ENCODE measurements at regions not wholly inside any gene's neighbourhood (a gene's known extent, or its start where the extent isn't known, plus 50 kb on each side); places are given as distances from the start of the nearest gene placed in this dataset.

GRCh38 chr18:57287766-57288165 lies 64.6 kb upstream of the ST8SIA3 start:
- TF ChIP-seq CEBPB (IDR thresholded peaks at IDR 0.05) (no peak), NFIC (IDR thresholded peaks at IDR 0.05) (no peak), ZBTB7A (IDR thresholded peaks at IDR 0.05; ENCODE audit: low read depth) (no peak), TAF1 (IDR thresholded peaks at IDR 0.05; ENCODE audit: low read depth) (no peak), TCF12 (IDR thresholded peaks at IDR 0.05; ENCODE audit: low read depth) (no peak), MAX (IDR thresholded peaks at IDR 0.05) (no peak), CREB1 (IDR thresholded peaks at IDR 0.05; ENCODE audit: low read depth) (no peak)

- TF ChIP-seq CREB1 (IDR thresholded peaks at IDR 0.05; ENCODE audit: low read depth) (no peak), TEAD4 (IDR thresholded peaks at IDR 0.05) (no peak), CEBPB (IDR thresholded peaks at IDR 0.05) (no peak), REST (IDR thresholded peaks at IDR 0.05; ENCODE audit: low read depth) (no peak), NFIC (IDR thresholded peaks at IDR 0.05) (no peak), RAD21 (IDR thresholded peaks at IDR 0.05; ENCODE audit: low read depth) (no peak), ZBTB7A (IDR thresholded peaks at IDR 0.05; ENCODE audit: low read depth) (no peak), EGR1 (IDR thresholded peaks at IDR 0.05) (no peak), TAF1 (IDR thresholded peaks at IDR 0.05; ENCODE audit: low read depth) (no peak), TCF12 (IDR thresholded peaks at IDR 0.05; ENCODE audit: low read depth) (no peak), USF1 (IDR thresholded peaks at IDR 0.05) (no peak), MAX (IDR thresholded peaks at IDR 0.05) (no peak), YY1 (IDR thresholded peaks at IDR 0.05; ENCODE audit: low read depth) (no peak), FOXM1 (IDR thresholded peaks at IDR 0.05; ENCODE audit: borderline replicate concordance, low read depth) (no peak), EP300 (IDR thresholded peaks at IDR 0.05; ENCODE audit: borderline replicate concordance) (no peak)
Measured at GRCh38 chr18:57294547-57294946, 57.8 kb upstream of the ST8SIA3 start.

GRCh38 chr18:57296336-57296735 lies 56.0 kb upstream of the ST8SIA3 start:
- TF ChIP-seq TEAD4 (IDR thresholded peaks at IDR 0.05), result no peak
- no peak for TF ChIP-seq NFIC (IDR thresholded peaks at IDR 0.05)
- TF ChIP-seq CREB1 (IDR thresholded peaks at IDR 0.05; ENCODE audit: low read depth), result no peak

GRCh38 chr18:57297306-57297705 lies 55.1 kb upstream of the ST8SIA3 start:
- no peak for TF ChIP-seq ZBTB7A (IDR thresholded peaks at IDR 0.05; ENCODE audit: low read depth)
- no peak for TF ChIP-seq USF1 (IDR thresholded peaks at IDR 0.05)

- TF ChIP-seq EP300 (IDR thresholded peaks at IDR 0.05; ENCODE audit: borderline replicate concordance), result no peak
- no peak for TF ChIP-seq RAD21 (IDR thresholded peaks at IDR 0.05; ENCODE audit: low read depth)
- no peak for TF ChIP-seq TAF1 (IDR thresholded peaks at IDR 0.05; ENCODE audit: low read depth)
- TF ChIP-seq MAX (IDR thresholded peaks at IDR 0.05), result no peak
- TF ChIP-seq TEAD4 (IDR thresholded peaks at IDR 0.05), result no peak
- TF ChIP-seq FOXM1 (IDR thresholded peaks at IDR 0.05; ENCODE audit: borderline replicate concordance, low read depth), result no peak
Measured at GRCh38 chr18:57299931-57300330, 52.4 kb upstream of the ST8SIA3 start.

- no peak for TF ChIP-seq TEAD4 (IDR thresholded peaks at IDR 0.05)
- TF ChIP-seq CEBPB (IDR thresholded peaks at IDR 0.05), result no peak
- no peak for TF ChIP-seq TAF1 (IDR thresholded peaks at IDR 0.05; ENCODE audit: low read depth)
- no peak for TF ChIP-seq CREB1 (IDR thresholded peaks at IDR 0.05; ENCODE audit: low read depth)
- no peak for TF ChIP-seq FOXM1 (IDR thresholded peaks at IDR 0.05; ENCODE audit: borderline replicate concordance, low read depth)
- TF ChIP-seq NFIC (IDR thresholded peaks at IDR 0.05), result no peak
- no peak for TF ChIP-seq RAD21 (IDR thresholded peaks at IDR 0.05; ENCODE audit: low read depth)
- no peak for TF ChIP-seq EP300 (IDR thresholded peaks at IDR 0.05; ENCODE audit: borderline replicate concordance)
- no peak for TF ChIP-seq USF1 (IDR thresholded peaks at IDR 0.05)
- no peak for TF ChIP-seq EGR1 (IDR thresholded peaks at IDR 0.05)
- TF ChIP-seq YY1 (IDR thresholded peaks at IDR 0.05; ENCODE audit: low read depth), result no peak
- no peak for TF ChIP-seq ZBTB7A (IDR thresholded peaks at IDR 0.05; ENCODE audit: low read depth)
- TF ChIP-seq TCF12 (IDR thresholded peaks at IDR 0.05; ENCODE audit: low read depth), result no peak
- TF ChIP-seq REST (IDR thresholded peaks at IDR 0.05; ENCODE audit: low read depth), result no peak
- no peak for TF ChIP-seq MAX (IDR thresholded peaks at IDR 0.05)
Measured at GRCh38 chr18:57301573-57302559, 50.5 kb upstream of the ST8SIA3 start.
